Erythroblast (primary cell): ENCODE measurements at regions not wholly inside any gene's neighbourhood (a gene's known extent, or its start where the extent isn't known, plus 50 kb on each side); places are given as distances from the start of the nearest gene placed in this dataset.

Source experiments
- DNase-seq, 2 experiments: peaks; one replicate each; lab custom pipeline; 2025; lab: John Stamatoyannopoulos, UW
- GATA1 ChIP-seq: IDR thresholded peaks from 2 replicates; pipeline ENCODE4 v1.6.1; 2011; ENCODE audit warnings: low read depth, mild to moderate bottlenecking, control low read depth, low read length, moderate library complexity
- POLR2A ChIP-seq: IDR thresholded peaks from 2 replicates; pipeline ENCODE4 v1.6.1; 2011; ENCODE audit warnings: mild to moderate bottlenecking, low read length

DNA sequence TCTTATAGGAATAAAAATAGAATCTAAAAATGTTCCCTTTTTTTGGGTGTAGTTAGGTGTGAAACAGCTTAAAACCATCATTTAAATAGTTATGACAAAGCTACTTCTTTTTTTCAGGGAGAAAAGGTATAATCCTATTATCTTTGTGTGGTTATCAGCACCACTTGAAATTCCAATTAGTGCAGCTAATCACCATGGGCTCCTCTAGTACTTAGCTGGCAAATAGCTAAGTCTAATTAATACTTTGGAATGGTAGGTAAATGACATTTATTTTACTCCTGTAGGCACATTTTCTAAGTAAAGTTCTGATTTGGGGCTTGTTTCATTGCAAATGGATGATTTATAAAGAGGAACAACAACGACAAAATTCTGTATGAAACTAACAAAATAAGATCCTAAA is 132.6 kb downstream of the OLFM4 start:
- TF ChIP-seq GATA1, result no peak
- no peak for TF ChIP-seq POLR2A
- no peak for DNase-seq

GRCh38 chr13:53165261-53165660 is 136.6 kb downstream of the OLFM4 start:
- no peak for TF ChIP-seq GATA1
- TF ChIP-seq POLR2A, result no peak
- DNase-seq, result no peak

GRCh38 chr13:53167561-53167960 is 138.9 kb downstream of the OLFM4 start:
- no peak for DNase-seq
- TF ChIP-seq POLR2A (no peak), GATA1 (no peak)

DNA sequence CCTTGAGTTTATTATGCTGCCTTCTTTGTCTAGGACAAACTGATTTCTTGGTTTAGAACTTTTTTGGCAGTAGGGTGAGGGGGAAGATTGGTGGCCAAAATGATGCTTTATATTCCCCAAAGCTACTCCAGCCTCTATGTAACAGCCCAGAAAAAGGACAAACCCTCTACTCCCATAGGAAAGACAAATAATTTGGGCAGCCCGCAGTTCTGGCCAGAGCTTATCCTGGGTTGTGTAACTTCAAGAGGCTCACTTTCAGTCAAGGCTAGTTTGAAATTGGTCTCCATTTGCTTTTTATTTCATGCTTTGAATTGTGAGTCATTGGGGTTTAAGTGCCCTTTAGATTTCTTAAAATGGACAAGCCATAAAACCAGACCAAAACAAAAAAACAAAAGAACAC is 142.3 kb downstream of the OLFM4 start:
- TF ChIP-seq GATA1 (no peak), POLR2A (no peak)
- no peak for DNase-seq

GRCh38 chr13:53174545-53174944 is 145.9 kb downstream of the OLFM4 start:
- no peak for DNase-seq
- TF ChIP-seq POLR2A, result no peak
- no peak for TF ChIP-seq GATA1

- TF ChIP-seq POLR2A (no peak), GATA1 (no peak)
- DNase-seq, result no peak
Observed at GRCh38 chr13:53180684-53181083, 152.1 kb downstream of the OLFM4 start.

GRCh38 chr13:53182724-53183123 is 154.1 kb downstream of the OLFM4 start:
- no peak for DNase-seq
- TF ChIP-seq POLR2A (no peak), GATA1 (no peak)

GRCh38 chr13:53188120-53188519 is 159.5 kb downstream of the OLFM4 start:
- no peak for DNase-seq

GRCh38 chr13:53189162-53189561 is 160.5 kb downstream of the OLFM4 start:
- no peak for DNase-seq
- no peak for TF ChIP-seq POLR2A
- TF ChIP-seq GATA1, result no peak

More at GRCh38 chr13:53188120-53188519, 159.5 kb downstream of the OLFM4 start:
- no peak for TF ChIP-seq POLR2A
- no peak for TF ChIP-seq GATA1

DNA sequence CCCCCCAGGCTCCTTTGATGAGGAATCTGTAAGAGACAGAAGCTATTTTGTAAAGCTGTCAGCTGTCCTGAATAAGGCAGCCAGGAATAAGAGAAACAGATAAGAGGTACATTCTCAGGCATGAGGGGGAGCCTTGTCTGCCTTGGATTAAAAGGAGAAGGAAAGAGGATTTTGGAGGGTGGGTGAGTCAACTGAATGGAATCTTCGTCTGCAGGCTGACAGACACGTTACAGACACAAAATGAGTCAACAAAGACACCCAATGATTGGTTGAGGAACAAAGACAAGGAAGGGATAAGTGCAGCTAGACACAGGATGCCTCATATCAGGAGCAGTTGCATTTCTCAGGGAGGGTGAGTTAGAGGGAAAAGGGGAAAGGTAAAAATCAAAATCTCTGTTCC is 162.5 kb downstream of the OLFM4 start:
- no peak for DNase-seq
- no peak for TF ChIP-seq POLR2A
- TF ChIP-seq GATA1, result no peak

DNA sequence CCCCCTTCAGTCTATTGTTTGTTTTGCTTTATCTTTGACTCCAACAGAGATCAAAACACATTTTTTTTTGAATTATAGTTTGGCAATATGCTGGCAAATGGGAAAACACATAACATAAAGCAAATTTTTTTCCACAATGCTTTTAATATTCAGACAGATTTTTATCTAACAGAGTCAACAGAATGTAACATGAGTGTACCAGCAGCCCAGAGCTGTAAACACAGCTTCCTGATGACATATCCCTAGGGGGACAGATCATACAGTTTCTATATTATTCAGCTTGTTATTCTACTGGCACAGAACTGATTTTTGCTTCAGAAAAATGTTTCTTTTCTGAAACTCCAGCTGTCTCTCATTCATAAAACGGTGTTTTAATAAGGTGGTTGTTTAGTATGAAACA is 168.8 kb downstream of the OLFM4 start:
- no peak for TF ChIP-seq POLR2A
- no peak for TF ChIP-seq GATA1
- no peak for DNase-seq

GRCh38 chr13:53198017-53198416 is 169.4 kb downstream of the OLFM4 start:
- DNase-seq, result no peak
- TF ChIP-seq GATA1 (no peak), POLR2A (no peak)

DNA sequence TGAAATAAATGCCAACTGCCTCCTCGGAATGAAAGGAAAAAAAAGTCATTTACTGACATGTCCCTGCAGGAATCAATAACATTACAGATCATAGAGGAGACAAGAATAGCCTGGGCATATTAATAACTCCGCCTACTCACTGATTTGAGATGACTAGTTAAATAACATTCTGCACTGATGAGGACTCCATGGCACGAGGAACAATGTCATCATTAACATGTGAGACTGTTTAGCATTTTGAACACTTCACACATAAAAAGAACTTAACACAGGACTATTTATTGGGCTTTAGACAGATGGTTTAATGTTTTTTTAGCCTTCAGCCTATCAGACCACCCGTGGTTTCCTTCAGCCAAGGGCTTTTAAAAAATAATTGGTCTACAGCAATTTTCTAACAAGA is 170.1 kb downstream of the OLFM4 start:
- no peak for TF ChIP-seq GATA1

GRCh38 chr13:53200075-53200474 is 171.5 kb downstream of the OLFM4 start:
- no peak for DNase-seq
- TF ChIP-seq POLR2A (no peak), GATA1 (no peak)

More for the DNA sequence above, 170.1 kb downstream of the OLFM4 start:
- DNase-seq, result no peak

DNA sequence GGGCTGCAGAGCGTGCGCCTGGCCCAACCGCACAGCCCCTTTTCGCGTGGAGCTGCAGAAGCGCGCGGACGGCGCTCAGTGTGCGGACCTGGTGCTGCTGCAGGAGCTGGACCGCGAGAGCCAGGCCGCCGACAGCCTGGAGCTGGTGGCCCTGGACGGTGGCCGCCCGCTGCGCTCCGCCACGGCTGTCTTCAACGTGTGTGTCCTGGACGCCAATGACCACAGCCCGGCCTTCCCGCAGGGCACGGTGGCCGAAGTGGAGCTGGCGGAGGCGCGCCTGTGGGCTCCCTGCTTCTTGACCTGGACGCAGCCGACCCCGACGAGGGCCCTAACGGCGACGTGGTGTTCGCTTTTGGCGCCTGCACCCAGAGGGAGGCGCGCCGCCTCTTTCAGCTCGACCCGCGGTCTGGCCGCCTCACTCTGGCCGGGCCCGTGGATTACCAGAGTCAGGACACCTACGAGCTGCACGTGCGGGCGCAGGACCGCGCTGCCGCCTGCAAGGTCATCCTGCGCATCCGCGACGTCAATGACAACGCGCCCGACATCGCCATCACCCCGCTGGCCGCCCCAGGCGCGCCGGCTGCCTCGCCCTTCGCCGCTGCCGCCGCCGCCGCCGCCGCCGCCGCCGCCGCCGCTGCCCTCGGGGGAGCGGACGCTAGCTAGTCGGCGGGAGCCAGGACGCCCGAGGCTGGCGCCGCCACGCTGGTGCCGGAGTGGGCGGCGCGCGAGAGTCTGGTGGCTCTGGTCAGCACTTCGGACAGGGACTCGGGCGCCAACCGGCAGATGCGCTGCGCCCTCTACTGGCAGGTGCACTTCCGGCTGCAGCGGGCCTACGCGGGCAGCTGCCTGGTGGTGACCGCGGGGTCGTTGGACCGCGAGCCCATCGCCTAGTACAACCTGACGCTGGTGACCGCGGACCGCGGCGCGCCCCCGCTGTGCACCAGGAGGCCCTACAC is 172.2 kb downstream of the OLFM4 start:
- TF ChIP-seq GATA1, result no peak
- peak; percentile 69 to 70 for DNase-seq
